A549 (cell line): ENCODE measurements at regions not wholly inside any gene's neighbourhood (a gene's known extent, or its start where the extent isn't known, plus 50 kb on each side); places are given as distances from the start of the nearest gene placed in this dataset.

ENCODE experiments used
- CHD2 ChIP-seq: fragments of 150-350 bp; IDR thresholded peaks from 2 replicates; pipeline ENCODE4 v1.6.1; 2014; ENCODE audit warnings: low read length; ENCODE audit not compliant: partially characterized antibody
- CTCF ChIP-seq: fragments of >200 bp; sonication (Bioruptor Twin); formaldehyde crosslinking; IDR thresholded peaks from 3 replicates; pipeline ENCODE4 v1.5.1; 2016
- ELK1 ChIP-seq: fragments of 150-350 bp; IDR thresholded peaks from 2 replicates; pipeline ENCODE4 v1.6.1; 2014; ENCODE audit warnings: low read depth, mild to moderate bottlenecking, low read length
- EP300 ChIP-seq, 2 experiments: fragments of >200 bp; sonication (Bioruptor Twin); formaldehyde crosslinking; IDR thresholded peaks; 2 replicates in 1 of 2; 3 replicates in 1 of 2; pipeline ENCODE4 v1.6.1; 2016 to 2017
- HOXA7 ChIP-seq: fragments of 250-450 bp; sonication (Bioruptor Pico); IDR thresholded peaks from 2 replicates; pipeline ENCODE4 v1.5.0; 2020; ENCODE audit warnings: mild to moderate bottlenecking, moderate library complexity
- KDM5A ChIP-seq: fragments of 200-600 bp; sonication (generic); IDR thresholded peaks from 2 replicates; pipeline ENCODE4 v1.6.1; 2016; ENCODE audit warnings: antibody characterized with exemption, mild to moderate bottlenecking
- POLR2A ChIP-seq: IDR thresholded peaks from 2 replicates; pipeline ENCODE4 v1.6.1; 2012; ENCODE audit warnings: mild to moderate bottlenecking, low read length
- RFX5 ChIP-seq: fragments of 450-650 bp; IDR thresholded peaks from 2 replicates; pipeline ENCODE4 v1.7.1; 2014; ENCODE audit warnings: antibody characterized with exemption, mild to moderate bottlenecking, moderate library complexity
- SMC3 ChIP-seq: fragments of >200 bp; sonication (Bioruptor Twin); formaldehyde crosslinking; IDR thresholded peaks from 3 replicates; pipeline ENCODE4 v1.6.1; 2018; ENCODE audit warnings: inconsistent platforms
- TF ChIP-seq, protein P1 (sequence below): fragments of 200-600 bp; sonication (generic); IDR thresholded peaks from 2 replicates; pipeline ENCODE4 v1.6.1; 2016; ENCODE audit warnings: antibody characterized with exemption, mild to moderate bottlenecking, moderate library complexity

- TF ChIP-seq, protein P1, sequence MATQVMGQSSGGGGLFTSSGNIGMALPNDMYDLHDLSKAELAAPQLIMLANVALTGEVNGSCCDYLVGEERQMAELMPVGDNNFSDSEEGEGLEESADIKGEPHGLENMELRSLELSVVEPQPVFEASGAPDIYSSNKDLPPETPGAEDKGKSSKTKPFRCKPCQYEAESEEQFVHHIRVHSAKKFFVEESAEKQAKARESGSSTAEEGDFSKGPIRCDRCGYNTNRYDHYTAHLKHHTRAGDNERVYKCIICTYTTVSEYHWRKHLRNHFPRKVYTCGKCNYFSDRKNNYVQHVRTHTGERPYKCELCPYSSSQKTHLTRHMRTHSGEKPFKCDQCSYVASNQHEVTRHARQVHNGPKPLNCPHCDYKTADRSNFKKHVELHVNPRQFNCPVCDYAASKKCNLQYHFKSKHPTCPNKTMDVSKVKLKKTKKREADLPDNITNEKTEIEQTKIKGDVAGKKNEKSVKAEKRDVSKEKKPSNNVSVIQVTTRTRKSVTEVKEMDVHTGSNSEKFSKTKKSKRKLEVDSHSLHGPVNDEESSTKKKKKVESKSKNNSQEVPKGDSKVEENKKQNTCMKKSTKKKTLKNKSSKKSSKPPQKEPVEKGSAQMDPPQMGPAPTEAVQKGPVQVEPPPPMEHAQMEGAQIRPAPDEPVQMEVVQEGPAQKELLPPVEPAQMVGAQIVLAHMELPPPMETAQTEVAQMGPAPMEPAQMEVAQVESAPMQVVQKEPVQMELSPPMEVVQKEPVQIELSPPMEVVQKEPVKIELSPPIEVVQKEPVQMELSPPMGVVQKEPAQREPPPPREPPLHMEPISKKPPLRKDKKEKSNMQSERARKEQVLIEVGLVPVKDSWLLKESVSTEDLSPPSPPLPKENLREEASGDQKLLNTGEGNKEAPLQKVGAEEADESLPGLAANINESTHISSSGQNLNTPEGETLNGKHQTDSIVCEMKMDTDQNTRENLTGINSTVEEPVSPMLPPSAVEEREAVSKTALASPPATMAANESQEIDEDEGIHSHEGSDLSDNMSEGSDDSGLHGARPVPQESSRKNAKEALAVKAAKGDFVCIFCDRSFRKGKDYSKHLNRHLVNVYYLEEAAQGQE: no peak
- no peak for TF ChIP-seq CTCF
- TF ChIP-seq EP300 (IDR thresholded peaks at IDR 0.05): no peak
- no peak for TF ChIP-seq CHD2
- no peak for TF ChIP-seq SMC3
- TF ChIP-seq POLR2A: no peak
- no peak for TF ChIP-seq KDM5A
- no peak for TF ChIP-seq ELK1
- no peak for TF ChIP-seq RFX5
- TF ChIP-seq HOXA7: no peak
Measured at GRCh38 chr6:159328052-159328451, 158.9 kb downstream of the FNDC1 start.
